WTC11 (cell line): ENCODE measurements at regions not wholly inside any gene's neighbourhood (a gene's known extent, or its start where the extent isn't known, plus 50 kb on each side); places are given as distances from the start of the nearest gene placed in this dataset.

Experiments
- ATF2 ChIP-seq: sonication (generic); formaldehyde crosslinking; IDR thresholded peaks from 2 replicates; pipeline ENCODE4 v1.8.1; 2022; ENCODE audit warnings: low read depth, missing genetic modification reagents, borderline replicate concordance
- CTCF ChIP-seq: fragments of 200-600 bp; IDR thresholded peaks from 2 replicates; pipeline ENCODE4 v1.8.0; 2022; ENCODE audit warnings: antibody characterized with exemption
- GABPB1 ChIP-seq: sonication (generic); formaldehyde crosslinking; IDR thresholded peaks from 2 replicates; pipeline ENCODE4 v1.8.1; 2023; ENCODE audit warnings: mild to moderate bottlenecking, missing genetic modification reagents
- MAX ChIP-seq: sonication (generic); formaldehyde crosslinking; IDR thresholded peaks from 2 replicates; pipeline ENCODE4 v1.8.0; 2022; ENCODE audit warnings: mild to moderate bottlenecking, missing genetic modification reagents
- NFATC4 ChIP-seq: fragments of 250-450 bp; sonication (Bioruptor Pico); IDR thresholded peaks from 2 replicates; pipeline ENCODE4 v1.9.0; 2021; ENCODE audit warnings: mild to moderate bottlenecking
- NR2C2 ChIP-seq: sonication (generic); formaldehyde crosslinking; IDR thresholded peaks from 2 replicates; pipeline ENCODE4 v1.8.0; 2022; ENCODE audit warnings: mild to moderate bottlenecking, missing genetic modification reagents
- RELA ChIP-seq: sonication (generic); formaldehyde crosslinking; IDR thresholded peaks from 2 replicates; pipeline ENCODE4 v1.8.1; 2022; ENCODE audit warnings: missing genetic modification reagents, mild to moderate bottlenecking, borderline replicate concordance
- ZNF121 ChIP-seq: sonication (generic); formaldehyde crosslinking; IDR thresholded peaks from 2 replicates; pipeline ENCODE4 v1.8.0; 2023; ENCODE audit warnings: missing genetic modification reagents

- TF ChIP-seq CTCF (no peak), GABPB1 (CRISPR knock-in tag) (no peak), ZNF121 (CRISPR knock-in tag) (no peak), NR2C2 (CRISPR knock-in tag) (no peak), RELA (CRISPR knock-in tag) (no peak), ATF2 (CRISPR knock-in tag) (no peak), MAX (CRISPR knock-in tag) (no peak), NFATC4 (no peak)
These were observed 230.9 kb downstream of the BTG1 start for GRCh38 chr12:91914701-91915100.
